HepG2 (cell line): ENCODE measurements at regions not wholly inside any gene's neighbourhood (a gene's known extent, or its start where the extent isn't known, plus 50 kb on each side); places are given as distances from the start of the nearest gene placed in this dataset.

Experiments used
- ATAC-seq: fragments of 200-7000 bp; cut with Tn5 transposase; 3 replicates; pipeline ENCODE4 v1.9.1; 2020; ENCODE audit warnings: mild to moderate bottlenecking, moderate library complexity
- BruUV-seq: library from RNA; stranded (reverse); fragments of 400-500 nt; replicated peaks from 2 replicates; lab custom pipeline; 2021; lab: Mats Ljungman, UMichigan
- CTCF ChIA-PET: fragments of 300-600 bp; formaldehyde crosslinking; extraction: SDS; loops from one replicate; lab custom pipeline; 2021; ENCODE audit warnings: low total read pairs, inconsistent platforms, low intra/inter-chr PET ratio; lab: Yijun Ruan, JAX
- POLR2A ChIA-PET: fragments of 350-600 bp; sonication (Branson Sonifier 250); formaldehyde crosslinking; loops from one replicate; lab custom pipeline; 2020; ENCODE audit warnings: antibody characterized with exemption, inconsistent platforms; lab: Yijun Ruan, JAX
- DNase-seq: peaks from one replicate; pipeline ENCODE4 v3.0.0-alpha.2; 2015; ENCODE audit warnings: low spot score
- FAIRE-seq: peaks from 3 replicates; lab custom pipeline; 2011; peaks lifted over from hg19 to GRCh38; lab: Jason Lieb, UNC
- H2AFZ ChIP-seq: one replicate; pipeline ENCODE4 v1.6.1; 2011; ENCODE audit warnings: low read length, inconsistent platforms
- H3K27ac ChIP-seq: fragments of 300-600 bp; 3 replicates; pipeline ENCODE4 v1.8.0; 2011; ENCODE audit warnings: mixed run types, mild to moderate bottlenecking, mixed read lengths, low read length, inconsistent platforms; ENCODE audit not compliant: insufficient read depth; ENCODE audit errors: extremely low read length
- H3K27me3 ChIP-seq, 2 experiments: fragments of 200-600 bp in 1 of 2; 2 replicates in 1 of 2; 3 replicates in 1 of 2; pipeline versions ENCODE4 v1.6.0 to v1.8.0; 2011; ENCODE audit warnings: low read length in 2 of 2, mild to moderate bottlenecking in 2 of 2, moderate library complexity in 2 of 2, inconsistent platforms in 1 of 2; ENCODE audit not compliant: insufficient read depth in 2 of 2, control insufficient read depth in 1 of 2
- H3K36me3 ChIP-seq, 2 experiments: fragments of 200-600 bp in 1 of 2; replicated peaks in 1 of 2; 2 replicates in 1 of 2; 3 replicates in 1 of 2; pipeline versions ENCODE4 v1.5.1 to v1.8.0; 2011; ENCODE audit warnings: low read length in 2 of 2, inconsistent platforms in 1 of 2; ENCODE audit not compliant: insufficient read depth in 2 of 2, control insufficient read depth in 1 of 2
- H3K4me1 ChIP-seq: 2 replicates; pipeline ENCODE4 v1.5.1; 2012; ENCODE audit warnings: low read length, inconsistent platforms; ENCODE audit not compliant: insufficient read depth
- H3K4me2 ChIP-seq: 2 replicates; pipeline ENCODE4 v1.6.0; 2011; ENCODE audit warnings: low read depth, low read length, inconsistent platforms
- H3K4me3 ChIP-seq, 3 experiments: fragments of 200-600 bp in 1 of 3; sonication (generic), shearing (Covaris generic) in 1 of 3; replicated peaks in 1 of 3; 2 replicates each; pipeline ENCODE4 v1.5.1; 2011 to 2016; ENCODE audit warnings: low read length in 3 of 3, inconsistent platforms in 2 of 3, low read depth in 2 of 3, mild to moderate bottlenecking in 2 of 3, control low read depth in 1 of 3, mixed read lengths in 1 of 3; ENCODE audit not compliant: insufficient read depth in 1 of 3
- H3K79me2 ChIP-seq: one replicate; pipeline ENCODE4 v1.6.1; 2011; ENCODE audit warnings: low read length, inconsistent platforms; ENCODE audit not compliant: insufficient read depth
- H3K9ac ChIP-seq: 2 replicates; pipeline ENCODE4 v1.6.0; 2011; ENCODE audit warnings: mild to moderate bottlenecking, low read depth, low read length, inconsistent platforms; ENCODE audit not compliant: insufficient read depth
- H3K9me3 ChIP-seq: 2 replicates; pipeline ENCODE4 v1.5.1; 2012; ENCODE audit warnings: mild to moderate bottlenecking, low read length
- H4K20me1 ChIP-seq: 2 replicates; pipeline ENCODE4 v1.6.0; 2011; ENCODE audit warnings: inconsistent platforms, mild to moderate bottlenecking, low read length, moderate library complexity; ENCODE audit not compliant: insufficient read depth
- AKNA ChIP-seq: sonication (generic); formaldehyde crosslinking; IDR thresholded peaks from 2 replicates; pipeline ENCODE4 v1.4.0; 2020; ENCODE audit warnings: missing genetic modification reagents, borderline replicate concordance
- POGK ChIP-seq: sonication (generic); formaldehyde crosslinking; conservative IDR thresholded peaks from 2 replicates; pipeline ENCODE4 v1.8.0; 2022; ENCODE audit warnings: mild to moderate bottlenecking, moderate library complexity, missing genetic modification reagents
- RFX1 ChIP-seq: fragments of 450-650 bp; IDR thresholded peaks from 2 replicates; pipeline ENCODE4 v1.6.1; 2017
- ZNF644 ChIP-seq: IDR thresholded peaks from 2 replicates; pipeline ENCODE4 v1.6.1; 2016; ENCODE audit warnings: low read depth
- WGBS: methylation state at CpG from one replicate; pipeline ENCODE4 v1.1.6; 2017; ENCODE audit warnings: low lambda C conversion rate; 5-methylcytosine and 5-hydroxymethylcytosine counted together
- in situ Hi-C: cut with HindIII; loops from 2 replicates; pipeline ENCODE4 v1.10.0; 2017; ENCODE audit warnings: low pct_unique_long_range_greater_than_20kb; ENCODE audit not compliant: extremely low pct_ligation_motif_present
- intact Hi-C: fragments of 100-400 bp; cut with micrococcal nuclease; formaldehyde crosslinking; loops from one replicate; pipeline ENCODE4 v1.10.0; 2022; ENCODE audit not compliant: unreplicated experiment
- TF ChIP-seq, protein P1 (sequence below): sonication (generic); formaldehyde crosslinking; IDR thresholded peaks from 2 replicates; pipeline ENCODE4 v1.8.1; 2023; ENCODE audit warnings: mild to moderate bottlenecking, missing genetic modification reagents
- TF ChIP-seq, protein P2 (sequence below): sonication (generic); formaldehyde crosslinking; IDR thresholded peaks from 2 replicates; pipeline ENCODE4 v1.5.0; 2020; ENCODE audit warnings: mild to moderate bottlenecking, low read depth, missing genetic modification reagents, borderline replicate concordance

- Histone ChIP-seq H3K27ac (no peak overlapping the region), H3K4me3 (no peak overlapping the region), H3K36me3 (no peaks in the 10 kb centered on the region), H3K79me2 (no peaks in the 10 kb centered on the region), H3K4me2 (no peak overlapping the region), H4K20me1 (no peaks in the 10 kb centered on the region), H3K9me3 (no peaks in the 10 kb centered on the region), H2AFZ (no peak overlapping the region)
- POLR2A ChIA-PET = no interaction called here
- BruUV-seq = no TSS peak
- WGBS = 15% methylated on average over 6 of the region's 6 CpGs
- in situ Hi-C loops = no loop called here
- TF ChIP-seq AKNA (CRISPR knock-in tag) (no peak), RFX1 (no peak), ZNF644 (CRISPR knock-in tag) (no peak), POGK (CRISPR knock-in tag) (no peak)
- TF ChIP-seq, protein P1, sequence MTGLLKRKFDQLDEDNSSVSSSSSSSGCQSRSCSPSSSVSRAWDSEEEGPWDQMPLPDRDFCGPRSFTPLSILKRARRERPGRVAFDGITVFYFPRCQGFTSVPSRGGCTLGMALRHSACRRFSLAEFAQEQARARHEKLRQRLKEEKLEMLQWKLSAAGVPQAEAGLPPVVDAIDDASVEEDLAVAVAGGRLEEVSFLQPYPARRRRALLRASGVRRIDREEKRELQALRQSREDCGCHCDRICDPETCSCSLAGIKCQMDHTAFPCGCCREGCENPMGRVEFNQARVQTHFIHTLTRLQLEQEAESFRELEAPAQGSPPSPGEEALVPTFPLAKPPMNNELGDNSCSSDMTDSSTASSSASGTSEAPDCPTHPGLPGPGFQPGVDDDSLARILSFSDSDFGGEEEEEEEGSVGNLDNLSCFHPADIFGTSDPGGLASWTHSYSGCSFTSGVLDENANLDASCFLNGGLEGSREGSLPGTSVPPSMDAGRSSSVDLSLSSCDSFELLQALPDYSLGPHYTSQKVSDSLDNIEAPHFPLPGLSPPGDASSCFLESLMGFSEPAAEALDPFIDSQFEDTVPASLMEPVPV (CRISPR knock-in tag) = no peak
- TF ChIP-seq, protein P2, sequence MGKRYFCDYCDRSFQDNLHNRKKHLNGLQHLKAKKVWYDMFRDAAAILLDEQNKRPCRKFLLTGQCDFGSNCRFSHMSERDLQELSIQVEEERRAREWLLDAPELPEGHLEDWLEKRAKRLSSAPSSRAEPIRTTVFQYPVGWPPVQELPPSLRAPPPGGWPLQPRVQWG (CRISPR knock-in tag) = no peak
- TF ChIP-seq, all 625 proteins: peak for 0
- Histone ChIP-seq H3K27me3 (peaks cover 0 to 12% of the 10 kb centered on the region in 2 experiments; a peak in 3 of 5 replicates), H3K4me1 (no peaks in the 10 kb centered on the region), H3K9ac (no peak overlapping the region)
- DNase-seq (no peak), ATAC-seq (no peak), FAIRE-seq (no peak)
- intact Hi-C loops = no loop called here
- CTCF ChIA-PET = no interaction called here
Observed at GRCh38 chr12:111123390-111123789, 203.0 kb upstream of the MYL2 start.
